H1 (cell line): ENCODE measurements at regions not wholly inside any gene's neighbourhood (a gene's known extent, or its start where the extent isn't known, plus 50 kb on each side); places are given as distances from the start of the nearest gene placed in this dataset.

ENCODE experiments used
- CTCF ChIA-PET: fragments of 300-600 bp; sonication (Branson Sonifier 250); formaldehyde crosslinking; loops from one replicate; lab custom pipeline; 2021; ENCODE audit not compliant: partially characterized antibody; lab: Charles Lee
- POLR2A ChIA-PET: fragments of 300-600 bp; sonication (Branson Sonifier 250); formaldehyde crosslinking; loops from one replicate; lab custom pipeline; 2021; ENCODE audit warnings: inconsistent platforms; ENCODE audit not compliant: partially characterized antibody; lab: Charles Lee
- DNase-seq, 2 experiments: peaks; one replicate each; pipeline versions ENCODE4 v3.0.0 to v3.0.0-alpha.2; 2010 to 2022; ENCODE audit warnings: low spot score in 2 of 2, low read depth in 1 of 2, mixed read lengths in 1 of 2
- FAIRE-seq: peaks from 2 replicates; lab custom pipeline; 2011; peaks lifted over from hg19 to GRCh38; lab: Jason Lieb, UNC
- H2AFZ ChIP-seq: 2 replicates; pipeline ENCODE4 v1.8.1; 2012; ENCODE audit warnings: low read length, inconsistent platforms
- H2AK5ac ChIP-seq: 2 replicates; pipeline ENCODE4 v1.6.1; 2013; ENCODE audit warnings: low read depth, low read length
- H2BK120ac ChIP-seq: replicated peaks from 2 replicates; pipeline ENCODE3; 2013; ENCODE audit warnings: low read depth, low read length, inconsistent platforms
- H2BK12ac ChIP-seq: 2 replicates; pipeline ENCODE4 v1.6.1; 2013; ENCODE audit warnings: low read depth, low read length
- H2BK15ac ChIP-seq: 2 replicates; pipeline ENCODE4 v1.6.1; 2013; ENCODE audit warnings: low read length
- H2BK20ac ChIP-seq: 2 replicates; pipeline ENCODE4 v1.6.1; 2013; ENCODE audit warnings: low read length
- H2BK5ac ChIP-seq: 2 replicates; pipeline ENCODE4 v1.6.1; 2013; ENCODE audit warnings: low read depth, low read length
- H3K14ac ChIP-seq: 2 replicates; pipeline ENCODE4 v1.6.1; 2013; ENCODE audit warnings: inconsistent platforms; ENCODE audit not compliant: insufficient read length
- H3K18ac ChIP-seq: 2 replicates; pipeline ENCODE4 v1.6.1; 2013; ENCODE audit warnings: low read length; ENCODE audit errors: extremely low read depth
- H3K23ac ChIP-seq: 2 replicates; pipeline ENCODE4 v1.6.1; 2013; ENCODE audit warnings: inconsistent platforms; ENCODE audit not compliant: insufficient read length
- H3K23me2 ChIP-seq: 2 replicates; pipeline ENCODE4 v1.6.1; 2013; ENCODE audit warnings: low read depth, low read length
- H3K27ac ChIP-seq: 2 replicates; pipeline ENCODE4 v1.6.1; 2011; ENCODE audit warnings: low read depth, low read length, inconsistent platforms
- H3K27me3 ChIP-seq, 4 experiments: replicated peaks in 1 of 4; 1 replicate in 1 of 4; 2 replicates in 3 of 4; pipeline versions ENCODE4 v1.6.1 to v1.8.1; 2011 to 2013; ENCODE audit warnings: low read length in 3 of 4, mild to moderate bottlenecking in 3 of 4, inconsistent platforms in 2 of 4, mixed read lengths in 2 of 4, moderate library complexity in 1 of 4; ENCODE audit not compliant: control insufficient read depth in 3 of 4, insufficient read depth in 3 of 4; ENCODE audit errors: extremely low read depth in 1 of 4
- H3K36me3 ChIP-seq, 4 experiments: 2 replicates each; pipeline versions ENCODE4 v1.6.1 to v1.8.1; 2011 to 2013; ENCODE audit warnings: mild to moderate bottlenecking in 4 of 4, low read length in 3 of 4, moderate library complexity in 2 of 4, control low read depth in 1 of 4, inconsistent platforms in 1 of 4; ENCODE audit not compliant: insufficient read depth in 4 of 4, control insufficient read depth in 2 of 4
- H3K4ac ChIP-seq: replicated peaks from 2 replicates; pipeline ENCODE3; 2013; ENCODE audit warnings: low read length, low read depth, mixed read lengths, inconsistent platforms; ENCODE audit not compliant: insufficient read length
- H3K4me1 ChIP-seq, 4 experiments: replicated peaks in 1 of 4; 1 replicate in 1 of 4; 2 replicates in 3 of 4; pipeline versions ENCODE4 v1.6.1 to v1.8.1; 2011 to 2013; ENCODE audit warnings: low read length in 3 of 4, inconsistent platforms in 2 of 4, mixed read lengths in 1 of 4; ENCODE audit not compliant: insufficient read depth in 4 of 4, control insufficient read depth in 3 of 4
- H3K4me2 ChIP-seq, 2 experiments: 2 replicates each; pipeline versions ENCODE4 v1.6.1 to v1.8.1; 2011 to 2013; ENCODE audit warnings: low read depth in 2 of 2, low read length in 2 of 2, control low read depth in 1 of 2, inconsistent platforms in 1 of 2, mild to moderate bottlenecking in 1 of 2; ENCODE audit not compliant: insufficient read depth in 1 of 2
- H3K4me3 ChIP-seq, 4 experiments: fragments of 200-600, 300-600 bp in 1 of 4; sonication (generic), shearing (Covaris generic), sonication (Bioruptor Twin) in 1 of 4; 2 replicates each; pipeline versions ENCODE4 v1.5.1 to v1.8.1; 2011 to 2016; ENCODE audit warnings: low read length in 4 of 4, low read depth in 3 of 4, control low read depth in 2 of 4, inconsistent platforms in 2 of 4, mild to moderate bottlenecking in 2 of 4, mixed read lengths in 1 of 4, moderate library complexity in 1 of 4; ENCODE audit not compliant: insufficient read depth in 2 of 4; ENCODE audit errors: extremely low read depth in 1 of 4
- H3K56ac ChIP-seq: replicated peaks from 2 replicates; pipeline ENCODE3; 2013; ENCODE audit warnings: low read depth, mild to moderate bottlenecking, mixed read lengths, low read length, inconsistent platforms; ENCODE audit not compliant: insufficient read length
- H3K79me1 ChIP-seq: 2 replicates; pipeline ENCODE4 v1.6.1; 2013; ENCODE audit warnings: low read depth, low read length, control low read depth
- H3K79me2 ChIP-seq, 2 experiments: 2 replicates each; pipeline versions ENCODE4 v1.6.1 to v1.8.1; 2012 to 2013; ENCODE audit warnings: low read length in 2 of 2, mild to moderate bottlenecking in 2 of 2, inconsistent platforms in 1 of 2; ENCODE audit not compliant: insufficient read depth in 2 of 2, control insufficient read depth in 1 of 2
- H3K9ac ChIP-seq, 4 experiments: replicated peaks in 1 of 4; 1 replicate in 1 of 4; 2 replicates in 3 of 4; pipeline versions ENCODE4 v1.6.1 to v1.8.1; 2011 to 2013; ENCODE audit warnings: low read depth in 3 of 4, low read length in 3 of 4, control low read depth in 2 of 4, mild to moderate bottlenecking in 2 of 4, moderate library complexity in 2 of 4, inconsistent platforms in 1 of 4; ENCODE audit errors: extremely low read depth in 1 of 4
- H3K9me3 ChIP-seq, 2 experiments: 2 replicates each; pipeline versions ENCODE4 v1.6.1 to v1.8.1; 2012 to 2013; ENCODE audit warnings: mild to moderate bottlenecking in 2 of 2, moderate library complexity in 2 of 2, control low read depth in 1 of 2, inconsistent platforms in 1 of 2, low read depth in 1 of 2, low read length in 1 of 2, mixed read lengths in 1 of 2; ENCODE audit not compliant: insufficient read depth in 2 of 2
- H4K20me1 ChIP-seq, 2 experiments: replicated peaks in 1 of 2; 2 replicates each; pipeline versions ENCODE3 to v1.8.1; 2011 to 2013; ENCODE audit warnings: inconsistent platforms in 2 of 2, low read length in 2 of 2, mild to moderate bottlenecking in 1 of 2; ENCODE audit not compliant: insufficient read depth in 2 of 2, control insufficient read depth in 1 of 2
- H4K5ac ChIP-seq: 2 replicates; pipeline ENCODE4 v1.6.1; 2013; ENCODE audit warnings: low read length, low read depth, mixed read lengths, inconsistent platforms; ENCODE audit not compliant: insufficient read length
- H4K8ac ChIP-seq: 2 replicates; pipeline ENCODE4 v1.8.0; 2013; ENCODE audit warnings: mild to moderate bottlenecking, moderate library complexity, low read length, inconsistent platforms; ENCODE audit not compliant: insufficient read depth; ENCODE audit errors: extremely low read depth
- H4K91ac ChIP-seq: replicated peaks from 2 replicates; pipeline ENCODE3; 2013; ENCODE audit warnings: low read length, mixed read lengths, inconsistent platforms; ENCODE audit not compliant: insufficient read length
- EZH2 ChIP-seq: fragments of 200-600 bp; sonication (generic); IDR thresholded peaks from 2 replicates; pipeline ENCODE4 v1.7.1; 2012; ENCODE audit warnings: low read depth, mild to moderate bottlenecking, moderate library complexity, low read length, inconsistent platforms; ENCODE audit not compliant: severe bottlenecking
- HDAC2 ChIP-seq, 2 experiments: fragments of 300-600 bp in 1 of 2; sonication (generic) in 1 of 2; IDR thresholded peaks; 2 replicates each; pipeline ENCODE4 v1.6.1; 2011 to 2012; ENCODE audit warnings: low read depth in 2 of 2, low read length in 2 of 2, mild to moderate bottlenecking in 2 of 2, moderate library complexity in 2 of 2, borderline replicate concordance in 1 of 2, inconsistent platforms in 1 of 2
- KDM4A ChIP-seq: IDR thresholded peaks from one replicate; pipeline ENCODE4 v1.7.1; 2012; ENCODE audit warnings: low read depth, mild to moderate bottlenecking, moderate library complexity, low read length, inconsistent platforms; ENCODE audit not compliant: severe bottlenecking
- NANOG ChIP-seq: IDR thresholded peaks from 2 replicates; pipeline ENCODE4 v1.6.1; 2011; ENCODE audit warnings: low read length, low read depth, mild to moderate bottlenecking, inconsistent platforms; ENCODE audit not compliant: insufficient read depth, poor library complexity, severe bottlenecking
- RNF2 ChIP-seq: fragments of 200-900, 300-1000 bp; sonication (generic); IDR thresholded peaks from 2 replicates; pipeline ENCODE4 v1.7.1; 2016; ENCODE audit warnings: borderline replicate concordance, low read depth, mild to moderate bottlenecking, antibody characterized with exemption, low read length; ENCODE audit not compliant: poor library complexity, severe bottlenecking; ENCODE audit errors: missing control alignments
- SP2 ChIP-seq: IDR thresholded peaks from 2 replicates; pipeline ENCODE4 v1.6.1; 2012; ENCODE audit warnings: mild to moderate bottlenecking, low read length, inconsistent platforms
- TAF1 ChIP-seq: IDR thresholded peaks from 2 replicates; pipeline ENCODE4 v1.6.1; 2011; ENCODE audit warnings: mild to moderate bottlenecking, low read depth, low read length
- TAF7 ChIP-seq: optimal IDR thresholded peaks from 2 replicates; pipeline ENCODE3; 2011; ENCODE audit warnings: low read depth, mild to moderate bottlenecking, inconsistent platforms, low read length, moderate library complexity, borderline replicate concordance
- whole genome bisulfite sequencing, 2 experiments: shearing (Covaris generic) in 1 of 2; methylation state at CpG; one replicate each; pipeline versions ENCODE4 v1.1.6 to v1.1.7; 2013 to 2015; ENCODE audit warnings: low lambda C conversion rate in 2 of 2, mixed read lengths in 2 of 2, inconsistent platforms in 1 of 2, low coverage in 1 of 2, missing lambda C conversion rate in 1 of 2; ENCODE audit not compliant: insufficient replicate concordance in 2 of 2, insufficient coverage in 1 of 2, insufficient read length in 1 of 2; ENCODE audit errors: extremely low coverage in 1 of 2, missing lambda C conversion rate in 1 of 2; 5-methylcytosine and 5-hydroxymethylcytosine counted together

DNA sequence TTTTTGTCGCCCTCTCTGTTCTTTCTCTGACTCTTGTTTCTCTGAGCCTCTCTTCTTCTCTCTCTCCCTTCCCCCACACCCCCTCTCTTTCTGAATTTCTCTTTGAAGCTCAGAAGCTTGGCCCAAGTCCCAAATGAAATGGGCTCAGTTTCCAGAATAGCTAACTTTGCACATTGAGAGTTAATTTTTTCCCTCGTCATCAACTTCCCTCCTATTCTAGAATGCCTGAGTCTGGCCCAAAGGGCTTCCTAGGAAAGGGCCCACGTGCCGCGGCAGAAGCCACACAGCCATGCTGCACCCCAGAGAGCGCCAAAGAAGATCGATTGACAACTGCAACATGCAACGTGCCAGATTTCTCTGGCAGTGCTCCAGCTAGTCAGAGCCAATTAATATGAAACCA, 588.8 kb upstream of the KLF4 start:
- H3K4ac ChIP-seq = no peak overlapping the region
- H2BK120ac ChIP-seq = no peak overlapping the region
- no peaks in the 10 kb centered on the region for H3K36me3 ChIP-seq
- H3K9ac ChIP-seq = no peak overlapping the region
- H2AK5ac ChIP-seq = no peak overlapping the region
- ChIA-PET POLR2A (no interaction called here), CTCF (interaction anchor here (0.6 kb wide), 1 partner anchor 491 kb away, joined by 3 read pairs; no protein-coding TSS in a partner anchor)
- H3K4me3 ChIP-seq = no peak overlapping the region
- no peak overlapping the region for H2BK20ac ChIP-seq
- no peak overlapping the region for H3K14ac ChIP-seq
- H3K18ac ChIP-seq = no peak overlapping the region
- H2BK15ac ChIP-seq = no peak overlapping the region
- no peak overlapping the region for H3K56ac ChIP-seq
- H3K4me1 ChIP-seq = peaks cover 0 to 3% (median 0%) of the 10 kb centered on the region in 4 experiments; a peak in 1 of 7 replicates
- H4K91ac ChIP-seq = no peak overlapping the region
- no peaks in the 10 kb centered on the region for H3K23me2 ChIP-seq
- no peak overlapping the region for H3K27ac ChIP-seq
- H2BK5ac ChIP-seq = no peak overlapping the region
- no peaks in the 10 kb centered on the region for H4K20me1 ChIP-seq
- no peaks in the 10 kb centered on the region for H3K79me2 ChIP-seq
- 97% methylated on average over 8 of the region's 8 CpGs; no CpG with 5 or more reads in 1 of the 2 experiments for WGBS, 2 experiments
- H3K23ac ChIP-seq = no peak overlapping the region
- H2AFZ ChIP-seq = no peak overlapping the region
- FAIRE-seq (no peak), DNase-seq (no peak)
- H3K9me3 ChIP-seq = no peaks in the 10 kb centered on the region
- no peaks in the 10 kb centered on the region; a peak in 1 of 7 replicates for H3K27me3 ChIP-seq
- no peak overlapping the region for H4K8ac ChIP-seq
- no peak overlapping the region for H3K4me2 ChIP-seq
- H4K5ac ChIP-seq = no peak overlapping the region
- H3K79me1 ChIP-seq = no peaks in the 10 kb centered on the region
- no peak overlapping the region for H2BK12ac ChIP-seq
- TF ChIP-seq NANOG (no peak), SP2 (no peak), KDM4A (no peak), EZH2 (no peak), TAF1 (no peak), TAF7 (no peak), RNF2 (no peak), HDAC2 (IDR thresholded peaks at IDR 0.05; ENCODE audit: borderline replicate concordance in 1 of 2, low read depth in 2 of 2, low read length in 2 of 2) (no peak)
